ENCODE measurements at regions not wholly inside any gene's neighbourhood (a gene's known extent, or its start where the extent isn't known, plus 50 kb on each side); places are given as distances from the start of the nearest gene placed in this dataset.

DNA sequence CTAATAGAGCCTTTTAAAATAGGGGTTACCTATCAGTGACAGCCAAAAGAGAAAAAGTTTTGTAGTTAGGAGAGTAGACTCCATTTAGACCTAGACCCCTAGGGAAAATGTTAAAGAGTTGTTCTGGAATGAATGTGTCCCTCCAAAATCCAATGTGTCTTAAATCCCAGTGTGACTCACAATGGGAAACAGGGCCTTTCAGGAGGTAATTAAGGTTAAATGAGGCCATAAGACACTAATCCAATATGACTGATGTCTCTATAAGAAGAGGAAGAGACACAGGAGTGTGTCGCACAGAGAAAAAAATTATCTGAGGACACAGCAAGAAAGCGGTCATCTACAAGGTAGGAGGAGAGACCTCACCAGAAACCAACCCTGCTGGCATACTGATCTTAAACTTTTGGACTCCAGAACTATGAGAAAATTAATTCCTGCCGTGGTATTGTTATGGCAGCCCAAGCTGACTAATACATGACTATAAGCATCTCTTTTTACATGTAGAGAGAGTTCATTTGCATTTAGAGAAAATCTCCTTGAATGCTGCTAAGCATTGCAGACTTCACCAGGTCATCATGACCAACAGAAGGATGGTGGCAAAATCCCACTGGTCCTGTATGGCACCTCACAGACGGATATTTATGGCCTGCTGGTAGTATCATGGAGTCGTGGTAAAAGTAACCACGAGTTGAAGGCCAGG is 259.6 kb upstream of the TMTC1 start:
- no peak for TF ChIP-seq POLR2A (IDR thresholded peaks at IDR 0.05)
- TF ChIP-seq, protein P1, sequence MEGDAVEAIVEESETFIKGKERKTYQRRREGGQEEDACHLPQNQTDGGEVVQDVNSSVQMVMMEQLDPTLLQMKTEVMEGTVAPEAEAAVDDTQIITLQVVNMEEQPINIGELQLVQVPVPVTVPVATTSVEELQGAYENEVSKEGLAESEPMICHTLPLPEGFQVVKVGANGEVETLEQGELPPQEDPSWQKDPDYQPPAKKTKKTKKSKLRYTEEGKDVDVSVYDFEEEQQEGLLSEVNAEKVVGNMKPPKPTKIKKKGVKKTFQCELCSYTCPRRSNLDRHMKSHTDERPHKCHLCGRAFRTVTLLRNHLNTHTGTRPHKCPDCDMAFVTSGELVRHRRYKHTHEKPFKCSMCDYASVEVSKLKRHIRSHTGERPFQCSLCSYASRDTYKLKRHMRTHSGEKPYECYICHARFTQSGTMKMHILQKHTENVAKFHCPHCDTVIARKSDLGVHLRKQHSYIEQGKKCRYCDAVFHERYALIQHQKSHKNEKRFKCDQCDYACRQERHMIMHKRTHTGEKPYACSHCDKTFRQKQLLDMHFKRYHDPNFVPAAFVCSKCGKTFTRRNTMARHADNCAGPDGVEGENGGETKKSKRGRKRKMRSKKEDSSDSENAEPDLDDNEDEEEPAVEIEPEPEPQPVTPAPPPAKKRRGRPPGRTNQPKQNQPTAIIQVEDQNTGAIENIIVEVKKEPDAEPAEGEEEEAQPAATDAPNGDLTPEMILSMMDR (IDR thresholded peaks at IDR 0.05): no peak

Data from testis (tissue), 2 donors.